Stomach smooth muscle (tissue), 2 donors: ENCODE measurements at regions not wholly inside any gene's neighbourhood (a gene's known extent, or its start where the extent isn't known, plus 50 kb on each side); places are given as distances from the start of the nearest gene placed in this dataset.

Experiments
- H3K27ac ChIP-seq: one replicate; pipeline ENCODE4 v1.7.0; 2013; ENCODE audit warnings: mild to moderate bottlenecking, low read length, inconsistent platforms
- H3K27me3 ChIP-seq, 2 donors: one replicate each; pipeline ENCODE4 v1.7.0; 2013; ENCODE audit warnings: low read length in 2 of 2; ENCODE audit not compliant: insufficient read depth in 2 of 2, control insufficient read depth in 1 of 2
- H3K36me3 ChIP-seq, 2 donors: one replicate each; pipeline ENCODE4 v1.7.0; 2013; ENCODE audit warnings: low read length in 2 of 2; ENCODE audit not compliant: control insufficient read depth in 2 of 2, insufficient read depth in 2 of 2
- H3K4me1 ChIP-seq: one replicate; pipeline ENCODE4 v1.7.0; 2013; ENCODE audit warnings: low read length; ENCODE audit not compliant: control insufficient read depth, insufficient read depth
- H3K4me3 ChIP-seq, 2 donors: one replicate each; pipeline ENCODE4 v1.7.0; 2013; ENCODE audit warnings: low read length in 2 of 2
- H3K9ac ChIP-seq, 2 donors: one replicate each; pipeline ENCODE4 v1.7.0; 2013; ENCODE audit warnings: low read length in 2 of 2, mild to moderate bottlenecking in 1 of 2
- H3K9me3 ChIP-seq, 2 donors: one replicate each; pipeline ENCODE4 v1.7.0; 2013; ENCODE audit warnings: low read length in 2 of 2; ENCODE audit not compliant: control insufficient read depth in 2 of 2
- donor health status: healthy.
- donor health status: Pancreatic carcinoma.

DNA sequence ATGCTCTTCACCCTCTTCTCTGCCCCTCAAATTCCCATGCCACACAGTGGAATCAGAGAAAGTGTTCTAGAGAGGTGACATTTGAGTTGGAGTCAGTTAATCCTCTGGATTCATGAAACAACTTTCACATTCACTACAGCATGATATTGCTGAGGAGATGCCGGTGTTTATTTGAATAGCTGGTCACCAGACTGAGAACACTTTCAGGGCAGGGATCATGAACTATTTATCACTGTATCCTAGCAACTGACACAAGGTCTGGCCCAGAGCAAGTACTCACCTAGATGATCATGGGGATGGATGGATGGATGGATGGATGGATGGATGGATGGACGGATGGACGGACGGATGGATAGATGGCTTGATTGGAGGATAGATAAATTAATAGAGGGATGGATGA, 116.7 kb upstream of the ZMIZ1 start:
- no peak overlapping the region for H3K9ac ChIP-seq
- no peaks in the 10 kb centered on the region for H3K36me3 ChIP-seq
- no peaks in the 10 kb centered on the region for H3K27me3 ChIP-seq
- no peak overlapping the region for H3K4me3 ChIP-seq
- H3K4me1 ChIP-seq = peaks cover 13% of the 10 kb centered on the region
- no peak overlapping the region for H3K27ac ChIP-seq
- no peaks in the 10 kb centered on the region for H3K9me3 ChIP-seq

DNA sequence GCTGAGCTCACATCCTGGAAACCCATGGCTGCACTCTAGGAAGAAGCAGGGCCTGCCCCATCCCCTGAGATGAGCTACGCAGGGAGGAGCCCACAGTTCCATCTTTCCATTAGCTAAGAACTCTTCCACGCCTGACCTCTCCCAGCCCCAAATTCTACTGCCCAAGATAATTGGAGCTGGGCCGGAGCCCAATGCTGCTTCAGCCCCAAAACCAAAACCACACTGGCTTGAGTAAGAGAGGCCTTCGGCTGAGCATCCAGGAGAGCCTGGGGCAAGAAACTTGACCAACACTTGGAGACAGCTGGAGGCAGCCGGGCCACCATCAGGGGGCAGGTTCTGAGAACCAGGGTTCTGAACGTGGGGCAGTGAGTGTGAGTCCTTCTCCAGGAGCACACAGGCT, 116.1 kb upstream of the ZMIZ1 start:
- peaks cover 8% of the 10 kb centered on the region for H3K4me1 ChIP-seq
- no peak overlapping the region for H3K27ac ChIP-seq
- H3K27me3 ChIP-seq = no peaks in the 10 kb centered on the region
- no peak overlapping the region for H3K4me3 ChIP-seq
- H3K9me3 ChIP-seq = no peaks in the 10 kb centered on the region
- no peak overlapping the region for H3K9ac ChIP-seq
- H3K36me3 ChIP-seq = no peaks in the 10 kb centered on the region

DNA sequence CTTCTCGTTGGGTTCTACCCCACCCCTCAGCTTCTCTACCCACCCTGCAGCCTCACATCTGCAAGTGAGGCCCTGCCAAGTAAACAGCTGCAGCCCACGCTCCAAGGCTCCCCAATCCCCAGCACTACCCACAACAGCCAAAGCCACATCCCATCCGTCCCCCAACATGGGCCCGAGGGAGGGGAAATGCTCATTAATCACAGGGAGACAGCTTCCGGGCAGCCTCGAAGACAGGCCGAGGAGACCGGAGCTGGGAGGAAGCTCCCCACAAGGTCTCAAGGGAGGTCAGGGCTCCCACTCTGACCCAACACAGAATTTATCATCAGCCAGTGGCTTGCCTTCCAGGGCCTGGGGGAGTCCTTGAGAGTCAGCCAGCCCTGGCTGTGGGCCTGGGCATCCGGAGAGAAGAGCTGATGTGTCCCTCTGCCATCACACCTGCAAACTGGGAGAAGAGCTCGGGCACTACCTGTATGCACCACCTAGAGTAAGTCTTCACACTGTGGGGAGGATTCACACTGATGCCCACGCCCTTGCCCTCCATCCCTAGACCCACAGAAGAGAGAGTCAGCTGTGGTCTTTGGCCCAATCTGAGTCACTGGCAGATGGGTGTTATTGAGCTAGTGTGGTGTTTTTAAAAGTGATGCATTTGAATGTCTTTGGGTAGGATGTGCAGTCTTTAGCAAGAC, 115.5 kb upstream of the ZMIZ1 start:
- Histone ChIP-seq H3K27ac (no peak overlapping the region), H3K36me3 (no peaks in the 10 kb centered on the region)

DNA sequence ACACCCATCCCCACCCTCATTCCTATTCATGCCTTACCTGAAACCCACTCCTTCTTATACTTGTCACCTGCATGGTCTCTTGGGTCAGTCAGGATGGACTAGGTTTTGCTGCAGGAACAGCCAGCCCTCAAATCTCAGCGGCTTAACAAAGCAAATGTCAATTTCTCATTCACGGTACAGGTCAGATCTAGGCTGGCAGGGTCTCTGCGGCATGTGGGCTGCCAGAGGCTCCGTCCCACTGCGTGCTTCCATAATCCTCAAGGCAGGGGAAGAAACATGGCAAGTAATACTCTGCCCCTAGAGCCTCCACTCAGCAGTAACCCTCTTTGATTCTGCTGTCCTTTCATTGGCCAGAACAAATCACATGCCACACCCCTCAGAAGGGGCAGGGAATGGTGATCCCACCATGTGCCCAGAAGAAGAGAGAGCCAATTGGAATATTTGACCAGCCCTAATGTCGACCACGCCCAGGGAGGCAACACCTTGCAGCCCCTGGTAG, 114.9 kb upstream of the ZMIZ1 start:
- no peak overlapping the region for H3K27ac ChIP-seq
- H3K36me3 ChIP-seq = no peaks in the 10 kb centered on the region
- H3K4me3 ChIP-seq = no peak overlapping the region
- no peak overlapping the region for H3K9ac ChIP-seq
- H3K9me3 ChIP-seq = no peaks in the 10 kb centered on the region
- no peaks in the 10 kb centered on the region for H3K27me3 ChIP-seq
- H3K4me1 ChIP-seq = peaks cover 6% of the 10 kb centered on the region

More for the DNA sequence above, 115.5 kb upstream of the ZMIZ1 start:
- Histone ChIP-seq H3K27me3 (no peaks in the 10 kb centered on the region), H3K4me3 (no peak overlapping the region), H3K4me1 (peaks cover 6% of the 10 kb centered on the region), H3K9me3 (no peaks in the 10 kb centered on the region), H3K9ac (no peak overlapping the region)

DNA sequence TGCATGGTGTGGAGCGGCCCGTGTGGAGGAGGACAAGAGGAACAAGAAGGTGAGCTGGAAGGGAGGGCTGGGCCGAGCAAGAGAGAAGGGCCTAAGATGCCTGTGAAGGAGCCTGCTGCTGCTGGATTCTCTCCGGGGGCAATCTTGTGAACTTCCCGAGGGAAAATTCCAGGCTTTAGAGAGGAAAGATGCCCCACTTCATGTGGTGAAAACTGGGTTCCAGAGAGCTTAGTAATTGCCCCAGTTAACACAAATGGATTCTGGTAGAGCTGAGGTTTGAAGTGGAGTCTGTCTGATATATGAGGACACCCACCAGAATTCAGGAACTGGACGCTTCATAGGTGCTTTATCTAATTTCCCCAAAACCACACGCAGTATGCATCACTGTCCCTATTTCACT, 114.1 kb upstream of the ZMIZ1 start:
- Histone ChIP-seq H3K9me3 (no peaks in the 10 kb centered on the region), H3K9ac (no peak overlapping the region)

DNA sequence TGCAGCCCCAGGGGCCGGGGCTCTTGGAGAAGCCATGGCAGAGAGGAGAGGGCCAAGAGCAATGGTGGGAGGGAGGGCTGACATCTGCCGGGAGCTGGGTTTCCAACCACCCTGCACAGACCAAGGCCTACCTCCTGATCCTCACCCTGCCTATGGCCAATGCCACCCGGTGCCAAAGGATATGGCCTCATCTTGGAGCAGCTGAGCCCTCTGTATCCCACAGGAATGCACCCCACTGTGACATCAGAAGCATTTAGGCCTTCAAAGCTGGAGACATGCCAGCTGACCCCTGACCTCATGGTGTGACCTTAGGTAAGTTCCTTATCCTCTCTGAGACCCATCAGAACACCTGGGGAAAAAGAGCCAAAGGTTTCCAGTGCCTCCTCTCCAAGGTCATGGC, 113.6 kb upstream of the ZMIZ1 start:
- H3K4me3 ChIP-seq = no peak overlapping the region
- H3K9ac ChIP-seq = no peak overlapping the region
- no peaks in the 10 kb centered on the region for H3K27me3 ChIP-seq
- H3K36me3 ChIP-seq = no peaks in the 10 kb centered on the region
- H3K4me1 ChIP-seq = peaks cover 15% of the 10 kb centered on the region
- no peak overlapping the region for H3K27ac ChIP-seq
- H3K9me3 ChIP-seq = no peaks in the 10 kb centered on the region

More for the DNA sequence above, 114.1 kb upstream of the ZMIZ1 start:
- H3K27me3 ChIP-seq = no peaks in the 10 kb centered on the region
- peaks cover 10% of the 10 kb centered on the region for H3K4me1 ChIP-seq
- no peak overlapping the region for H3K27ac ChIP-seq
- H3K36me3 ChIP-seq = no peaks in the 10 kb centered on the region
- H3K4me3 ChIP-seq = no peak overlapping the region

DNA sequence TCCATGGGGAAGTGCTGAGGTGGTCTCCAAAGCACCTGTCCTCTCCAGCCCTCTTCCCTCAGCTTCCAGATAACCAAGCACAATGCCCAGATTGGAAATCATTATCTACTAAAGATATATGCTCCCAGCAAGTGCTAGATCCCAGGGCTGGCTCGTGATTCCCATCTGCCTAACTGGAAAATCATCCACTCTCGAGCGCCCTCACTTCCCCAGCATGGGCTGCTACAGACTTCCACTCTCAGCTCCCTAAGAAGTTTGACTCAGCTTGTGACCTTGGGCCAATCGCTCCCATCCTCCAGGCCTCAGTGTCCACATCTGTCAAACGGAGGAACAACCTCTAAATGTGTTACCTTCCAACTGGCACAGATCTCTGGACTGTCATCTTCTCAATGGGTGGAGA, 112.4 kb upstream of the ZMIZ1 start:
- H3K9ac ChIP-seq = no peak overlapping the region
- no peaks in the 10 kb centered on the region for H3K36me3 ChIP-seq
- no peak overlapping the region for H3K27ac ChIP-seq
- no peaks in the 10 kb centered on the region for H3K27me3 ChIP-seq
- peaks cover 26% of the 10 kb centered on the region for H3K4me1 ChIP-seq
- H3K9me3 ChIP-seq = no peaks in the 10 kb centered on the region
- no peak overlapping the region for H3K4me3 ChIP-seq

DNA sequence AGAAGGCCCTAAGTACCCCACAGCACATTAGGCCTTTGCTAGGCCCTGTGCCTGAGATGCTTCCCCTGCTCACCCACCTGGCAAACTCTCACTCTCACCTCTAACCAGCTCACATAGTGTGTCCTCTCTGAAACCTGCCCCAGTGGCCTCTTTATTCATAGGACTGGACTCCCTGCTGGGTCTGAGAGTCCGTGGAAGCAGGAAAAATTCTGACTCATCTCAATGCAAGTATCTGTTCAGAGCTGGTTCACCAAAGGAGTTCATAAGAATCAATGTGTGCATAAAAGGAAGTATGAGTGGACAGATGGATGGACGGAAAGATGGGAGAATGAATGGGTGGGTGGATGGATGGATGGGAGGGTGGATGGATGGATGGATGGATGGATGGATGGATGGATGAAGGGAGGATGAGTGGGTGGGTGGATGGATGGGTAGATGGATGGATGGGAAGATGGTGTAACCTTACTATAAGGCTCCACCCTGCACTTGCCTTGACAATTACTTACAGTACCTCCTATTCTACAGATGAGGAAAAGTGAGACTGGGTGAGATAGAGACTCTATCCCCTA, 111.2 kb upstream of the ZMIZ1 start:
- Histone ChIP-seq H3K4me3 (no peak overlapping the region), H3K27ac (no peak overlapping the region), H3K9me3 (no peaks in the 10 kb centered on the region), H3K4me1 (peaks cover 26% of the 10 kb centered on the region), H3K9ac (no peak overlapping the region), H3K36me3 (no peaks in the 10 kb centered on the region), H3K27me3 (no peaks in the 10 kb centered on the region)

DNA sequence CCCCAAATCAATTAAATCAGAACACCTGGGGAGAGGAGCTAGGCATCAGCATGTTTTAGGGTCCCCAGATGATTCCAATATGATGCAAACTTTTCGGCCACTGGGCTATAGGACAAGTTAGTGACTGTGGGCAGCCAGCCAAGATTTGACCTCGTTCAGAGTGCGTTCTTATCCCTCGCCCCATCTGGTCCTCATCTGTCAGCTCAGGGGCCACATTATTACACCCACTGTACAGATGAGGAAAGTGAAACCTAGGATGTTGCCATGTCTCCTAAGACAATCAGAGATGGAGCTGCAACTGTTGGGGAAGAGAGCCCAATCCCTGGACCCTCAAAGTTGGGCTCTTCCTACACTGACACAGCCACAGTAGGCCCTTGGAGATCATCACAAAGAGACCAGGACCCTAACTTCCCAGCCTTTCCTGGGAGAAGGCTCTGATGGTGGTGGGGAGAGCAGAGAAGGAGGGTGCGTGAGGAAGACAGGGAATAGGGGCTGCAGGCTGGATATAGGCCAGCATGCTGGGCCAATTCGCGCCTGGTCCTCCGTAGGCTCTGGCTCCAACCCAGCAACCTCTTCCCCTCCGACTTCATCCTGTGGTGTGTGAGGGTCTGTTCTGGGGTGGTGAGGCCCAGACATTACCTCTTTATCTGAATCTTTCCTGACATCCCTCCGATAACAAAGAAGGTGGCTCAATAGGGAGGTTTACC, 109.4 kb upstream of the ZMIZ1 start:
- H3K4me3 ChIP-seq = no peak overlapping the region
- H3K9me3 ChIP-seq = no peaks in the 10 kb centered on the region
- H3K36me3 ChIP-seq = no peaks in the 10 kb centered on the region
- no peak overlapping the region for H3K9ac ChIP-seq
- H3K27me3 ChIP-seq = no peaks in the 10 kb centered on the region
- H3K27ac ChIP-seq = peak overlapping the region; percentile 66
- H3K4me1 ChIP-seq = peaks cover 23% of the 10 kb centered on the region

DNA sequence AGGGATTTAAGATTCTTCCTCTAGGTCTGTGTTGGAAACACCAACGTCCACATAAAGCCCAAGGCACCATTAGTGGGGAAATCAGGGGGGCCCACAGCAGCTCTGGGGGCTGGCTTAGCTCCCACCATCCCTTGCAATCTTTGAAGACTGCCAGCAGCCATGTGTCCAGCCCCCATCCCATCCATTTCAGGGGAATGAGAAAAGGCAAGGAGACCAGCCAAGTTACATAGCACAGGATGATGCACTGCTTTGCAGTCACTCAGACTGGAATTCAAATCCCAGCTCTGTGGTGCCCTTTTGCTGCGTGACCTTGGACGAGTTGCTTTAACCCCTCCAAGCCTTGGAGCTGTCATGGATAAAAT, 108.9 kb upstream of the ZMIZ1 start:
- Histone ChIP-seq H3K27me3 (no peaks in the 10 kb centered on the region), H3K27ac (peak overlapping the region; percentile 66), H3K4me1 (peaks cover 25% of the 10 kb centered on the region)

More for the DNA sequence above, 108.9 kb upstream of the ZMIZ1 start:
- Histone ChIP-seq H3K4me3 (no peak overlapping the region), H3K9ac (no peak overlapping the region), H3K36me3 (no peaks in the 10 kb centered on the region), H3K9me3 (no peaks in the 10 kb centered on the region)
